HAP-1 (cell line): ENCODE measurements at regions not wholly inside any gene's neighbourhood (a gene's known extent, or its start where the extent isn't known, plus 50 kb on each side); places are given as distances from the start of the nearest gene placed in this dataset.

Experiments
- DNase-seq, 2 experiments: peaks; one replicate each; pipeline ENCODE4 v3.0.0-alpha.2; 2016 to 2020; ENCODE audit warnings: low spot score in 2 of 2
- H3K27me3 ChIP-seq: fragments of 250-450 bp; sonication (Bioruptor Pico); 2 replicates; pipeline ENCODE4 v1.5.1; 2020; ENCODE audit warnings: low read depth, mild to moderate bottlenecking, moderate library complexity
- H3K36me3 ChIP-seq: fragments of 250-450 bp; sonication (Bioruptor Pico); replicated peaks from 2 replicates; pipeline ENCODE4 v1.5.1; 2020; ENCODE audit warnings: mild to moderate bottlenecking
- H3K4me1 ChIP-seq: fragments of 250-450 bp; sonication (Bioruptor Pico); 2 replicates; pipeline ENCODE4 v1.5.1; 2020; ENCODE audit warnings: mild to moderate bottlenecking
- H3K4me3 ChIP-seq: fragments of 250-450 bp; sonication (Bioruptor Pico); 2 replicates; pipeline ENCODE4 v1.5.1; 2020; ENCODE audit warnings: mild to moderate bottlenecking, moderate library complexity
- H3K9me3 ChIP-seq: fragments of 250-450 bp; sonication (Bioruptor Pico); 2 replicates; pipeline ENCODE4 v1.5.1; 2020; ENCODE audit warnings: mild to moderate bottlenecking, moderate library complexity
- in situ Hi-C: fragments of 300-500 bp; cut with MboI; formaldehyde crosslinking; loops from 3 replicates; pipeline ENCODE4 v1.14.3; 2020; ENCODE audit warnings: low sequenced_read_pairs, inconsistent platforms, mixed read lengths

DNA sequence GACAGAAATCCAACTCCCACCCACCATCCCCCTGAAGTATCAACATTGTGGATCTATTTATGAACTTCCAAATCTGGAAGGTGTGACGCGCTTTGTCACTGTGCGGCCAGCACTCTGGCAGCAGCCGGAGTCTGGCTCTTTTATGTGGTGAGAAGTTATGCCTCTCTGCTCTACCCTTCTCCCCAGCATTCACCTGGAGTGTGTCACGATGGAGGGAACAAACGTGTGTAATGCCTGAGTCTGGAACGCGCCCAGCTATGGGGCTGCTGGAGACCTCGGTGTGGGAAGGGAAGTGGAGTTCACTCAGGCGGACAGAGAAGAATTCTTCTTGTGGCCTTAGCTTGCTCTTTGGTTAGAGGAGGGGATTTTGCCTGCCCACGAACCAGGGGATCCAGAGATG, 222.1 kb upstream of the RPL34 start:
- in situ Hi-C loops = no loop called here
- Histone ChIP-seq H3K36me3 (no peaks in the 10 kb centered on the region), H3K4me1 (peaks cover 13% of the 10 kb centered on the region), H3K27me3 (no peaks in the 10 kb centered on the region), H3K9me3 (no peaks in the 10 kb centered on the region), H3K4me3 (no peak overlapping the region)
- no peak for DNase-seq

DNA sequence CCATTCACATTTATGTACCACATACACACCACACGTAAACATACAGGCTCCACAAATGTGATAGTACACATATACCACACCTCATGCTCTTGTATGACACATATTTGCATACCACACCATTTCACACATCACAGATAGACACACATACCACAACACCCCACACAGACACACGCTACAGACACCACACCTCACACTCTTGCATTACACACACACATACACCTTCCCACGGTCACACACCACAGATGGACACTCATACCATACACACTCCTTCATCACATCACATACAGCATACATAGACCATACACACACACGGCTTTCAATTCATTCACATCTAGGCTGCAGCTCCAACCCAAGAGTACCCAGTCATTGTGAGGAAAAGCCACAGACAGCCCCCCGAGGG, 222.5 kb upstream of the RPL34 start:
- no peak for DNase-seq
- Histone ChIP-seq H3K9me3 (no peaks in the 10 kb centered on the region), H3K4me3 (no peak overlapping the region), H3K27me3 (no peaks in the 10 kb centered on the region), H3K4me1 (peaks cover 13% of the 10 kb centered on the region), H3K36me3 (no peaks in the 10 kb centered on the region)
- in situ Hi-C loops = no loop called here

DNA sequence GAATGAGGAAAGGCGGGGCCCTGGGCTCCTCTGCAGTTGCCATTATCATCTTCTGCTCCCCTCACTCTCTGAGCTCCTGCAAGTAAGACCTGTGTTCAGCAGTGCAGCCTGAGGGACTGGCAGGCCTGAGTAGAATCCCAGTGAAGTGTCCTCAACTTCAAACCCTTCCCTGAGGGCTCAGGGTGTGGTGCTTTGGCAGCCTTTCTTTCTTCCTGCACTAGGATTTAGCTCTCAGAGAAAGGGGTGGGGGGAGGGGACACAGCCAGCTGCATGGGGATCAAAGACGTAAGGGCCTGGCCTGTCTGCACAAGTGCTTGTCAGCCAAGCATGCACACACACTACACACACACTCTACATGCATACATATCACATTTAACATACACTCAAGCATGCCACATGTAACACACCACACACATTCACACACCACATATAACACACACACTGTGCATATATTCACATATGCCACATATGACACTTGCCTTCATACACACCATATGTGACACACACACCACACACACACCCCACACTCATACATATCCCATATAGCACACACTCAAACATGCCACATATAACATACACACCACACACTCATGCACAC, 223.4 kb upstream of the RPL34 start:
- no peaks in the 10 kb centered on the region for H3K36me3 ChIP-seq
- H3K4me1 ChIP-seq = peaks cover 13% of the 10 kb centered on the region
- peak; percentile 57 to 69 for DNase-seq
- H3K4me3 ChIP-seq = no peak overlapping the region
- no peaks in the 10 kb centered on the region for H3K27me3 ChIP-seq
- no peaks in the 10 kb centered on the region for H3K9me3 ChIP-seq
- in situ Hi-C loops = no loop called here

DNA sequence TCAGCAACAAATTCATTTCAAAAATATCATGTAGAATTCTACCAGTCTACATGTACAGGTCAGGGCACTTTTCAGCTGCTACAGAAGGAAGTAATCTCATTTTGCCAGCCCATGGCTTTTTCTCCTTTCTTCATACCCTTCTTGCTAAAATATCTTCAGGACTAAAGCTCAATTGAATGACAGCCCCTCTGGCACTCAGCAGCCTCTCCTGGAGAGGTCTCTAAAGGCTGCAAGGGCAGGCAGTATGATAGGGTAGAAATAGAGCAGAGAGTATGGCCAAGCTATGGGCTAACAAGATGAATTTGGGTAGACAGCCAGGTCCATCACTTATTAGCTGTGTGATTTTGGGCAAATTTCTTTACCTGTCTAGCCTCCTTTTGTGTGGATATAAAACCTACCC, 224.6 kb upstream of the RPL34 start:
- DNase-seq = no peak
- peaks cover 3% of the 10 kb centered on the region; the same call in 1 of the 2 replicates for H3K27me3 ChIP-seq
- no peaks in the 10 kb centered on the region for H3K36me3 ChIP-seq
- peaks cover 13% of the 10 kb centered on the region for H3K4me1 ChIP-seq
- no peak overlapping the region for H3K4me3 ChIP-seq
- in situ Hi-C loops = no loop called here
- H3K9me3 ChIP-seq = no peaks in the 10 kb centered on the region

DNA sequence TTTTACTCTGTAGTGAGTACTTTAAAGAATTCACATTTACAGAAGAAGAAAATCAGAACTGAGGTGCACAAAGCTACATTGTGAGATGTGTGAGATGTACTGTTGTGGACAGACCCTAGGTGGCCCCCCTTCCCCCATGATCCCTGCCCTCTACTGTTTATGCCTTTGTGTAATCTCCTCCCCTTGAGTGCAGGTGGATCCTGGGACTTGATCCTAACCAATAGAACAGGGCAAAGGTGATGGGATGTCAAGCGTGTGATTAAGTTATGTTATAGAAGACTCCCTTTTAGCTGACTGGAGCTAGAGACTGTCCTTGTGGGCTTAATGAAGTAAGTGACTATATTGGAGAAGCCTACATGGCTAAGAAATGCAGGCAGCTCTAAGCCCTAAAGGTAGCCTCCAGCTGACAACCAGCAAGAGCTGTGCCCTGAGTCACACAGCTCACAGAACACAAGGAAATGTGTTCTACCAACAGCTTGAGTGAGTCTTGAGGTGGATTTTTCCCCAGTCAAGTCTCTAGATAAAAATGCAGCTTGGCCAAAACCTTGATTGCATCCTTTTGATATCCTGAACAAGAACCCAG, 225.2 kb upstream of the LEF1 start:
- no peaks in the 10 kb centered on the region for H3K36me3 ChIP-seq
- no peaks in the 10 kb centered on the region for H3K9me3 ChIP-seq
- H3K4me3 ChIP-seq = no peak overlapping the region
- peaks cover 13% of the 10 kb centered on the region for H3K4me1 ChIP-seq
- DNase-seq = no peak
- H3K27me3 ChIP-seq = peaks cover 4% of the 10 kb centered on the region; the same call in 1 of the 2 replicates
- in situ Hi-C loops = no loop called here

DNA sequence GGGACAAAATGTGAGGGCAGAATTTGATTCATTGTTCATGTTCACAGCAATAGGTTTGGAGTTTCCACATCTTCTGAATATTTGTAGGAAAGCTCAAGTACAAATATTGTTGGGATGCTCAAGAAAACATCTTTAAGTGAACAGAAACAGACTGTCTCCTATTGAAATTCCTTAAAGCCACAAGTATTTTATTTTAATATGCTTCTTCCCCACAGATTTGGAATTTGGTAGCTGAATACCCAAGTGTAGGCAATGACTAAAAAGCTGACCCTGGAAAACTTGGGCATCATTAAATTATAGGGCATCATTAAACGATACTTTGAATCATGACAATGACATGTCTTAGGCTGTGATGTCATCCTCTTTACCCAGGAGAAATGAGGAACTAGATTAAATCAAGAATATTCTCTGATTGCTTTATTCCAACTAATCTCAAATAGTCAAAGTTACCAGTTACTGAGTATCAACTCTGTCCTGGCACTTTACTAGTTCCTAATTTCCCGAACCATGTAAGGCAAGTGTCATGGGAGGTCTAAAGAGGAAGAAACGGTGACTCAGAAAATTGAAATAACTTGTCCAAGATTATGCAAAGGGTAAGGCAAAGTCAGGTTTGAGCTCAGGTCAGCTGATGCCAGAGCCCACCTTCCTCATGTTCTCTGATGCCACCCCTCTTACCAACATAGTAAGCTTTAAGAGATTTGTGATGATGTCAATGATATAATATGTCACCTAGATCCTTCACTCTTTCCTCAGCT, 223.1 kb upstream of the LEF1 start:
- in situ Hi-C loops = no loop called here
- no peaks in the 10 kb centered on the region for H3K9me3 ChIP-seq
- H3K4me1 ChIP-seq = peaks cover 10% of the 10 kb centered on the region
- peaks cover 4% of the 10 kb centered on the region; the same call in 1 of the 2 replicates for H3K27me3 ChIP-seq
- H3K36me3 ChIP-seq = no peaks in the 10 kb centered on the region
- no peak overlapping the region for H3K4me3 ChIP-seq
- DNase-seq = no peak

DNA sequence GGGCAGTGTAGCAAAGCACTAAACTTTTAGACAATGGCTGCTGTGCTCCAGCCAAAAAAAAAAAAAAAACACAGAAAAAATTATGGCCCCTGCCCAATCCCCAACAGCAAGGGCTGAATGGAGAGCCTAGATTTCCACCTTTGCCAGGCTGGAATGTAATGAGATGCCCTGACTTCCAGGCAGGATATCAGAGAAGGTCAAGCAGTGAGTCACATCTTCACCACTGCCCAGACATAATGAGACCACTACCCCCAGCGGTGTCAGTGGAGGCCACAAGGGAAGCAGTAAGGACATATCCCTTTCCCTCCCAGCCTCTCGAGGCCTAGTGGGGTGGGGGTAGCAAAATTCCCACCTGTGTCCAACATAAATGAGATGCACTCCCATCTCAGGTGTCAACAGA, 216.3 kb upstream of the LEF1 start:
- no peak for DNase-seq
- no peaks in the 10 kb centered on the region; the same call in none of the 2 replicates for H3K4me1 ChIP-seq
- H3K9me3 ChIP-seq = no peaks in the 10 kb centered on the region
- no peaks in the 10 kb centered on the region for H3K27me3 ChIP-seq
- H3K4me3 ChIP-seq = no peak overlapping the region
- no peaks in the 10 kb centered on the region for H3K36me3 ChIP-seq
- in situ Hi-C loops = no loop called here

DNA sequence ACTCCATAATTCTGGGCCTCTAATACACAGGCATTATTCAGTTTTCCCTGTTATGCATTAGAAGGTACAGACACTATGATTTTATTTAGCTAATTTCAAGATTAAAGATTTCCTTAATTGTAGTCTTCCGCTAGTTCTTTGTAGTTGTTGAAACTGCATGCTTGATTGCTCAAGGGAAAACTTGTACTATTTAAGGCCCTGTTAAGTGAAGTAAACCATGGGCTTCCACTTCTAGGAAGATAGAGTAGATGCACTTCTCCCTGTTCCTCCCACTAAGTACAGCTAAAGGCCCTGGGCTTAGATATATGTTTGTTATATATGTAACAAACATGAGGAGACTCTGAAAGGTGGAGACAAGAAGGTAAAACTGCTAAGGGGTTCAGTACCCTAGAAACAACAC, 215.8 kb upstream of the LEF1 start:
- no peaks in the 10 kb centered on the region for H3K36me3 ChIP-seq
- no peaks in the 10 kb centered on the region; the same call in none of the 2 replicates for H3K4me1 ChIP-seq
- H3K27me3 ChIP-seq = no peaks in the 10 kb centered on the region
- no peak for DNase-seq
- no peaks in the 10 kb centered on the region for H3K9me3 ChIP-seq
- H3K4me3 ChIP-seq = no peak overlapping the region
- in situ Hi-C loops = no loop called here

DNA sequence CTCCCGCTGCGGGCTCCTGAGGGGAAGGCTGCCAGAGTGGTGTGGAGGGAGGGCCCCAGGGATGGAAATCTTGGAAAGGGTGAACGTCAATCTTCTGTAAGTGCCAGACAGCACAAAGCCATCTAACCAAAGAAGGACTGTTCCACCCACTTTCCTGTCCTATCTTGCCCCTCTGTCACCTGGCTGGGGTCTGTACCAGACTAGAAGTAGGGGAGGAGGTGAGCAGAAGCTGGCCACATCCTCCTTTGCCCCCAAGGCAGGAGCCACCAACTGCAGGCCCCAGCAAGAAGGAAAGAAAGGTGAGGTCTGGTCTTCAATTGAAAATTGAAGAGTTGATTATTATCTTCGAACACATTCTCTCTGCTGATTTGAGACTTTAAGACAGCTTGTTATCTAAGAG, 214.4 kb upstream of the LEF1 start:
- DNase-seq = no peak
- Histone ChIP-seq H3K9me3 (no peaks in the 10 kb centered on the region), H3K27me3 (no peaks in the 10 kb centered on the region), H3K36me3 (no peaks in the 10 kb centered on the region), H3K4me1 (no peaks in the 10 kb centered on the region), H3K4me3 (no peak overlapping the region)
- in situ Hi-C loops = no loop called here

DNA sequence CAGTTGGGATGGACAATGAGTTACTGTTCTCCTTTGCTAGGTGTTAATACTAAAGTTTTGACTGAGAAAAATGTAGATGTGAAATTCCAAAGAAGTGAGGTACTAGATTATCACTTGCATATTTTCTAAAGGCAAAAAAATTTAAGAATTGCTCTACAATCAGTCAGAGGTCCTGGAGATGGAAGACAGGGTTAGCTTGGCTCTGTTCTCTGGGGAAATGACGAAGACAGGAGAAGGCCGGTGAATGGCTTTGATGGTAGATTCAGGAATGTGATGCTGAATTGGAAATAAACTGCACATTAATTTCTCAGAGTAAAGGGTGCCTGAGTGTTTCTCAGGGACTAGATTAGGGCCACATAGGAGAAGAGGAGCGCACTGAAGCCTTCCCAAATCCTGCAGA, 214.0 kb upstream of the LEF1 start:
- Histone ChIP-seq H3K27me3 (no peaks in the 10 kb centered on the region), H3K4me1 (no peaks in the 10 kb centered on the region), H3K4me3 (no peak overlapping the region), H3K9me3 (no peaks in the 10 kb centered on the region), H3K36me3 (no peaks in the 10 kb centered on the region)
- in situ Hi-C loops = no loop called here
- DNase-seq = no peak

DNA sequence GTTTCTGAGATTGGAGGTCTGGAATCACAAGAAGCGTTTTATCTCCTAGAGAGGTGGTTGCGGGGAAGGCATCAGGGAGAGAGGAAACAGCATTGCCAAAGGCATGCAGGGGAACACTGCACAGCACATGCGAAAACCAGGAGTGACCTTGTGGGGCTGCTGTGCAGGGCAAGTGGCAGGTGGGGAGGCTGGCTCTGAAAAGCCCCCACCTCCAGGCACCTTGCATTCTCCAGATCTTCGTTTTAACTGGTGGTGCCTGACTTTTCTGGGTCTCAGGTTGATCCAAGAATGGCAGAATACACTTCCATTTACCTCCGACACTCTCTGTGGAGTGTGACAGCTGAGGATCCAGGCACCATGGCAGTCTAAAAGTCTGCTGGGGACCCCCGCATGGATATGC, 209.4 kb upstream of the LEF1 start:
- no peak overlapping the region for H3K4me3 ChIP-seq
- H3K9me3 ChIP-seq = no peaks in the 10 kb centered on the region
- H3K4me1 ChIP-seq = no peaks in the 10 kb centered on the region
- no peaks in the 10 kb centered on the region for H3K36me3 ChIP-seq
- H3K27me3 ChIP-seq = no peaks in the 10 kb centered on the region
- in situ Hi-C loops = no loop called here
- no peak for DNase-seq

DNA sequence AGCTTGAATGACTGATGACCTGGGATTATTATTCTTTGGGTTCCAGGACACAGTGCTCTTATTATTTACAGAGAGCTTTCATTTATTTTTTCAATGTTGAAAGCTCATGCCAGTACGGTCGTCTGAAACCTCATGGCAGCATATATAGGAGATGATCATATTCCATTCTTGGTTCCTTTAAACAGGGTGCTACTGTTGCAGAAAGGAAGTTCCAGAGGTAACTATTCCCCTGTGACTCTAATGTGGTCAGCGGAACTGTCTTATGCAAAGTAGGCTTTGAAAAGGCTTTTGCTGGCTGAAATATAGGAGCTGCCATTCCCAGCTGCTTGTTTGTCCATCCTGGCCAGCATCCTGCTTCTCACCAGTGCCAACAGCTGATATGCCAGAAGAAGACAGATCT, 208.3 kb upstream of the LEF1 start:
- Histone ChIP-seq H3K9me3 (no peaks in the 10 kb centered on the region), H3K4me1 (no peaks in the 10 kb centered on the region), H3K4me3 (no peak overlapping the region), H3K36me3 (no peaks in the 10 kb centered on the region), H3K27me3 (no peaks in the 10 kb centered on the region)
- DNase-seq = no peak
- in situ Hi-C loops = no loop called here

DNA sequence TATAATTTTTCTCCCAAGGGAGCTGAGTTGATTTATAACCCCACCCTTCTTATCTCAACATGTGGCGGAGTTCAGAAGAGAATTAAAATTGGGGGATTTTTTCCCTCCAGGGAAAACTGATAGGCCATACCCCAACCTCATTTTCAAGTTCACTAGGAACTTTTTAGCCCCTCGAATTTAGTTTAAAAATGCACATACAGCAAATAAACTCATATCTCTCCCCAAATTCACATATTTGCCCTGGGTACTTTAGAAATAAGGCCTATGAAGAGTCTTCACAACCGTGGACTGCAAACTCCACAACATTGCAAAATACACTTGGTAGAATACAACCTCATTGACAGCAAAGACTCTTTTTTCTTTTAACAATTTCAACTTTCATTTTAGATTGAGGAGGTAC, 206.7 kb upstream of the LEF1 start:
- no peak for DNase-seq
- Histone ChIP-seq H3K36me3 (no peaks in the 10 kb centered on the region), H3K9me3 (no peaks in the 10 kb centered on the region), H3K4me1 (peaks cover 8% of the 10 kb centered on the region), H3K4me3 (no peak overlapping the region), H3K27me3 (no peaks in the 10 kb centered on the region)
- in situ Hi-C loops = no loop called here

DNA sequence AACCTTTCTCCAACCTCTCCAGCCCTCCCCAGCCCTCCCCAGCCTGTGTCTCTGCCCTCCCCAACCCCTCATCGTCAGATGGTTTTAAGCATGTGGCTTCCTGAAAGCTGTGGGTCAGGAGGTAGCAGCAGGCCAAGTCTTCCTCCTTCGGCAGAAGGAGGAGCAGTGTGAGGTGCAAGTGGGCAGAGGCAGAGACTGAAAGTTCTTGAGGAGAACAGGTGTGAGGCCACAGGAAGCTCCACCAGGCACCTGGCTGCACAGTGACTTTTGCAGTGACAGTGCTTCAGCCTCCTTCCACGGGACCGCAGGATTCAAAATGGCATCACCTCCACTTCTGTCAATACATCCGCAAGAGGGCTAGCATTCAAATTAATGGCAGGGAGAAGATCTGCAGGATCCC, 203.9 kb upstream of the LEF1 start:
- no peak for DNase-seq
- H3K27me3 ChIP-seq = no peaks in the 10 kb centered on the region
- H3K36me3 ChIP-seq = no peaks in the 10 kb centered on the region
- H3K4me3 ChIP-seq = no peak overlapping the region
- in situ Hi-C loops = no loop called here
- peaks cover 18% of the 10 kb centered on the region for H3K4me1 ChIP-seq
- no peaks in the 10 kb centered on the region for H3K9me3 ChIP-seq
